Activated B cell treated with CpG ODN at 0.5 μM for 24 hours (primary cell): ENCODE measurements at regions not wholly inside any gene's neighbourhood (a gene's known extent, or its start where the extent isn't known, plus 50 kb on each side); places are given as distances from the start of the nearest gene placed in this dataset.

Experiments used
- ATAC-seq: fragments of 200-7000 bp; cut with Tn5 transposase; one replicate; pipeline ENCODE4 v1.10.0; 2021; ENCODE audit warnings: low read depth, mild to moderate bottlenecking, moderate library complexity
- CTCF ChIA-PET: fragments of 350-600 bp; sonication (Branson Sonifier 250); formaldehyde crosslinking; loops from one replicate; lab custom pipeline; 2021; ENCODE audit warnings: antibody characterized with exemption; lab: Charles Lee
- POLR2A ChIA-PET: fragments of 350-600 bp; sonication (Branson Sonifier 250); formaldehyde crosslinking; loops from one replicate; lab custom pipeline; 2021; ENCODE audit warnings: antibody characterized with exemption; lab: Charles Lee
- DNase-seq: peaks from one replicate; pipeline ENCODE4 v3.0.0; 2022
- H3K27ac Mint-ChIP-seq: one replicate; pipeline ENCODE4 v1.8.0; 2020; ENCODE audit warnings: mixed read lengths
- H3K27me3 Mint-ChIP-seq: one replicate; pipeline ENCODE4 v1.8.0; 2021; ENCODE audit warnings: mixed read lengths
- H3K36me3 Mint-ChIP-seq: one replicate; pipeline ENCODE4 v1.8.0; 2021; ENCODE audit warnings: low read depth, mixed read lengths
- H3K4me1 Mint-ChIP-seq: one replicate; pipeline ENCODE4 v1.8.0; 2021; ENCODE audit warnings: mixed read lengths
- H3K4me3 Mint-ChIP-seq: one replicate; pipeline ENCODE4 v1.8.0; 2020; ENCODE audit warnings: mild to moderate bottlenecking, mixed read lengths
- H3K9me3 Mint-ChIP-seq: one replicate; pipeline ENCODE4 v1.8.0; 2020; ENCODE audit warnings: mixed read lengths
- CTCF ChIP-seq: fragments of 200-600 bp; IDR thresholded peaks from one replicate; pipeline ENCODE4 v1.8.0; 2022; ENCODE audit warnings: antibody characterized with exemption, mild to moderate bottlenecking
- intact Hi-C: fragments of 100-400 bp; cut with micrococcal nuclease; formaldehyde crosslinking; loops from one replicate; pipeline ENCODE4 v1.15.1; 2024

GRCh38 chr16:50878966-50879615 lies 137.2 kb downstream of the CYLD start:
- POLR2A ChIA-PET = no interaction called here
- Mint-ChIP-seq H3K9me3 (no peaks in the 10 kb centered on the region), H3K36me3 (no peaks in the 10 kb centered on the region), H3K27me3 (peaks cover 38% of the 10 kb centered on the region), H3K27ac (no peak overlapping the region), H3K4me3 (no peak overlapping the region), H3K4me1 (no peaks in the 10 kb centered on the region)
- DNase-seq = no peak
- intact Hi-C loops = no loop called here
- TF ChIP-seq CTCF = no peak
- ATAC-seq = no peak
- CTCF ChIA-PET = no interaction called here

- Mint-ChIP-seq H3K27ac (no peak overlapping the region), H3K9me3 (no peaks in the 10 kb centered on the region), H3K27me3 (peaks cover 38% of the 10 kb centered on the region), H3K4me3 (no peak overlapping the region), H3K36me3 (no peaks in the 10 kb centered on the region), H3K4me1 (no peaks in the 10 kb centered on the region)
- DNase-seq = no peak
- ChIA-PET CTCF (no interaction called here), POLR2A (no interaction called here)
- no peak for ATAC-seq
- no peak for TF ChIP-seq CTCF
- intact Hi-C loops = no loop called here
Measured at GRCh38 chr16:50878536-50878935, 136.7 kb downstream of the CYLD start.

GRCh38 chr16:50876263-50876662 lies 134.4 kb downstream of the CYLD start:
- H3K4me1 Mint-ChIP-seq = no peaks in the 10 kb centered on the region
- intact Hi-C loops = no loop called here
- H3K36me3 Mint-ChIP-seq = no peaks in the 10 kb centered on the region
- H3K27me3 Mint-ChIP-seq = peaks cover 38% of the 10 kb centered on the region
- CTCF ChIA-PET = no interaction called here
- no peaks in the 10 kb centered on the region for H3K9me3 Mint-ChIP-seq
- no peak for TF ChIP-seq CTCF
- no peak overlapping the region for H3K27ac Mint-ChIP-seq
- DNase-seq (no peak), ATAC-seq (no peak)
- H3K4me3 Mint-ChIP-seq = no peak overlapping the region
- POLR2A ChIA-PET = no interaction called here

GRCh38 chr16:50868577-50868976 lies 126.7 kb downstream of the CYLD start:
- DNase-seq (no peak), ATAC-seq (no peak)
- Mint-ChIP-seq H3K4me1 (no peaks in the 10 kb centered on the region), H3K9me3 (no peaks in the 10 kb centered on the region), H3K4me3 (no peak overlapping the region), H3K36me3 (no peaks in the 10 kb centered on the region), H3K27me3 (peaks cover 3% of the 10 kb centered on the region), H3K27ac (no peak overlapping the region)
- ChIA-PET POLR2A (no interaction called here), CTCF (no interaction called here)
- TF ChIP-seq CTCF = no peak
- intact Hi-C loops = no loop called here

- no peaks in the 10 kb centered on the region for H3K9me3 Mint-ChIP-seq
- intact Hi-C loops = no loop called here
- ChIA-PET POLR2A (no interaction called here), CTCF (no interaction called here)
- no peak for TF ChIP-seq CTCF
- no peaks in the 10 kb centered on the region for H3K36me3 Mint-ChIP-seq
- H3K27me3 Mint-ChIP-seq = peaks cover 6% of the 10 kb centered on the region
- no peaks in the 10 kb centered on the region for H3K4me1 Mint-ChIP-seq
- no peak overlapping the region for H3K27ac Mint-ChIP-seq
- no peak for ATAC-seq
- no peak for DNase-seq
- H3K4me3 Mint-ChIP-seq = no peak overlapping the region
Measured at GRCh38 chr16:50866806-50867205, 124.9 kb downstream of the CYLD start.
